Transverse colon (tissue), 4 donors: ENCODE measurements at regions not wholly inside any gene's neighbourhood (a gene's known extent, or its start where the extent isn't known, plus 50 kb on each side); places are given as distances from the start of the nearest gene placed in this dataset.

Experiments used
- DNase-seq: peaks from one replicate; pipeline ENCODE4 v3.0.0-alpha.2; 2019
- H3K27ac ChIP-seq, 4 donors: fragments of 200-600 bp; sonication (generic); 2 replicates each; pipeline ENCODE4 v1.5.1; 2016 to 2018; ENCODE audit warnings: inconsistent platforms in 4 of 4
- H3K27me3 ChIP-seq: fragments of 200-600 bp; sonication (generic); 2 replicates; pipeline ENCODE4 v1.5.1; 2017; ENCODE audit warnings: inconsistent platforms
- H3K36me3 ChIP-seq, 4 donors: fragments of 200-600 bp; sonication (generic); 2 replicates each; pipeline ENCODE4 v1.5.1; 2017 to 2019; ENCODE audit warnings: inconsistent platforms in 4 of 4
- H3K4me1 ChIP-seq, 4 donors: fragments of 200-600 bp; sonication (generic); 2 replicates each; pipeline ENCODE4 v1.5.1; 2017 to 2020; ENCODE audit warnings: inconsistent platforms in 4 of 4
- H3K4me3 ChIP-seq, 4 donors: fragments of 200-600 bp; sonication (generic); 1 replicate in 1 of 4; 2 replicates in 3 of 4; pipeline versions ENCODE4 v1.5.1 to v1.6.1; 2017 to 2019; ENCODE audit warnings: inconsistent platforms in 4 of 4
- H3K9me3 ChIP-seq, 2 donors: fragments of 200-600 bp; sonication (generic); 2 replicates each; pipeline ENCODE4 v1.5.1; 2017 to 2019; ENCODE audit warnings: inconsistent platforms in 2 of 2
- EP300 ChIP-seq: sonication (generic); formaldehyde crosslinking; IDR thresholded peaks from one replicate; pipeline ENCODE4 v1.6.1; 2017; ENCODE audit warnings: antibody characterized with exemption, low read depth
- POLR2A ChIP-seq: fragments of 450-650 bp; IDR thresholded peaks from one replicate; pipeline ENCODE4 v1.6.1; 2016; ENCODE audit warnings: antibody characterized with exemption, mild to moderate bottlenecking, moderate library complexity
- POLR2AphosphoS5 ChIP-seq, 3 donors: sonication (generic); formaldehyde crosslinking; IDR thresholded peaks; one replicate each; pipeline ENCODE4 v1.6.1; 2016; ENCODE audit warnings: antibody characterized with exemption in 3 of 3
- WGBS, 2 donors: methylation state at CpG; one replicate each; pipeline ENCODE4 v1.1.5; 2018; ENCODE audit warnings: low coverage in 1 of 2; 5-methylcytosine and 5-hydroxymethylcytosine counted together
- in situ Hi-C, 4 donors: fragments of 200-750 bp; cut with MboI; loops; one replicate each; pipeline versions ENCODE4 v1.15.0 to v1.15.1; 2017; ENCODE audit warnings: low sequenced_read_pairs in 3 of 4, low pct_ligation_motif_present in 1 of 4, low pct_unique_long_range_greater_than_20kb in 1 of 4
- intact Hi-C: fragments of 100-400 bp; cut with DNase I; formaldehyde crosslinking; loops from one replicate; pipeline ENCODE4 v1.15.1; 2023; ENCODE audit warnings: low total_unique reads
- TF ChIP-seq, protein P1 (sequence below), 5 experiments: fragments of 200-600 bp in 3 of 5; fragments of 450-650 bp in 2 of 5; sonication (generic) in 3 of 5; IDR thresholded peaks; 1 replicate in 2 of 5; 2 replicates in 3 of 5; pipeline ENCODE4 v1.5.1; 2016 to 2017; ENCODE audit warnings: antibody characterized with exemption in 5 of 5, inconsistent platforms in 3 of 5, mild to moderate bottlenecking in 2 of 5, moderate library complexity in 1 of 5

DNA sequence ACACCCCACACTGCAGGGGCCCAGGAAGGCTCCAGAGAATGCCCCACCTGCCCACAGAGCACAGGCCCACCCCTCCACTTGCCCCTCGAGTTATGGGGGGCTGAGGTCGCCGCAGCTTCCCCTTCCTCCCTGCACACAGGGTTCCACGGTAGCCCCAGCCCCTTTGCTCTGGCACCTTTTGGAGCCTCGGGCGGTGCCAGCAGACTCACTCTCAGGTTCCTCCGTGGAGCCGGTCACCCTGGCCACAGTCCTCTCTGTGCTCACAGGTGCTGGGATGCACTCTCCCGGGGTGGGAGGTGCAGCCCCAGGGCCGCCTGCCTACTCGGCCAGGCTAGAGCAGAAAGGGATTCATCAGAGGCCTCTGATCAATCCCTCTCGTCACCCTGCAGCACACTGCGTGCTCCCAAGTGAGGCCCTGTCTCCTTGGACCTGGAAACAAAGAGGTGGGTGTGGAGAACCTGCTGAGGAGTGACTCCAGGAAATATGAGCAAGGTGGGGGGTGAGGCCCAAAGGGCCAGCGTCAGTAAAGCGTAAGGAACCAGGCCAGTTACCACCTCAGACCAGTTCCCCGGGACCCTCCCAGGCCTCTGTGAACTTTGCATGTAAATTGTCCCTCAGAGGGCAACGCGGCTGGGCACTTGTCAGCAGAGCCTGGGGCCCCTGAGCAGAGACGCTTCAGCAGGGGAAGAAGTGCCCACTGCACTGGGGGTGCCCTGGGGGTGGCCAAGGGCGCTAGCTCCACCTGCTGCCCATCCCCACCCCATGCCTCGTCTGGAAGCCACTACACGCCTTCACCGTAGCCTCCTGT, 167.8 kb downstream of the OLFM1 start:
- H3K4me1 ChIP-seq = no peaks in the 10 kb centered on the region
- no peak overlapping the region for H3K4me3 ChIP-seq
- DNase-seq = no peak
- H3K27me3 ChIP-seq = no peaks in the 10 kb centered on the region
- H3K36me3 ChIP-seq = no peaks in the 10 kb centered on the region
- intact Hi-C loops = no loop called here
- no peaks in the 10 kb centered on the region for H3K9me3 ChIP-seq
- H3K27ac ChIP-seq = no peak overlapping the region
- in situ Hi-C loops = no loop called here
- TF ChIP-seq POLR2AphosphoS5 (IDR thresholded peaks at IDR 0.05) = no peak
- TF ChIP-seq POLR2A = no peak
- TF ChIP-seq EP300 = no peak
- TF ChIP-seq, protein P1, sequence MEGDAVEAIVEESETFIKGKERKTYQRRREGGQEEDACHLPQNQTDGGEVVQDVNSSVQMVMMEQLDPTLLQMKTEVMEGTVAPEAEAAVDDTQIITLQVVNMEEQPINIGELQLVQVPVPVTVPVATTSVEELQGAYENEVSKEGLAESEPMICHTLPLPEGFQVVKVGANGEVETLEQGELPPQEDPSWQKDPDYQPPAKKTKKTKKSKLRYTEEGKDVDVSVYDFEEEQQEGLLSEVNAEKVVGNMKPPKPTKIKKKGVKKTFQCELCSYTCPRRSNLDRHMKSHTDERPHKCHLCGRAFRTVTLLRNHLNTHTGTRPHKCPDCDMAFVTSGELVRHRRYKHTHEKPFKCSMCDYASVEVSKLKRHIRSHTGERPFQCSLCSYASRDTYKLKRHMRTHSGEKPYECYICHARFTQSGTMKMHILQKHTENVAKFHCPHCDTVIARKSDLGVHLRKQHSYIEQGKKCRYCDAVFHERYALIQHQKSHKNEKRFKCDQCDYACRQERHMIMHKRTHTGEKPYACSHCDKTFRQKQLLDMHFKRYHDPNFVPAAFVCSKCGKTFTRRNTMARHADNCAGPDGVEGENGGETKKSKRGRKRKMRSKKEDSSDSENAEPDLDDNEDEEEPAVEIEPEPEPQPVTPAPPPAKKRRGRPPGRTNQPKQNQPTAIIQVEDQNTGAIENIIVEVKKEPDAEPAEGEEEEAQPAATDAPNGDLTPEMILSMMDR (IDR thresholded peaks at IDR 0.05) = no peak
- WGBS, 2 donors = 59% methylated on average over 23 of the region's 23 CpGs; no CpG with 5 or more reads in 1 of the 2 donors

DNA sequence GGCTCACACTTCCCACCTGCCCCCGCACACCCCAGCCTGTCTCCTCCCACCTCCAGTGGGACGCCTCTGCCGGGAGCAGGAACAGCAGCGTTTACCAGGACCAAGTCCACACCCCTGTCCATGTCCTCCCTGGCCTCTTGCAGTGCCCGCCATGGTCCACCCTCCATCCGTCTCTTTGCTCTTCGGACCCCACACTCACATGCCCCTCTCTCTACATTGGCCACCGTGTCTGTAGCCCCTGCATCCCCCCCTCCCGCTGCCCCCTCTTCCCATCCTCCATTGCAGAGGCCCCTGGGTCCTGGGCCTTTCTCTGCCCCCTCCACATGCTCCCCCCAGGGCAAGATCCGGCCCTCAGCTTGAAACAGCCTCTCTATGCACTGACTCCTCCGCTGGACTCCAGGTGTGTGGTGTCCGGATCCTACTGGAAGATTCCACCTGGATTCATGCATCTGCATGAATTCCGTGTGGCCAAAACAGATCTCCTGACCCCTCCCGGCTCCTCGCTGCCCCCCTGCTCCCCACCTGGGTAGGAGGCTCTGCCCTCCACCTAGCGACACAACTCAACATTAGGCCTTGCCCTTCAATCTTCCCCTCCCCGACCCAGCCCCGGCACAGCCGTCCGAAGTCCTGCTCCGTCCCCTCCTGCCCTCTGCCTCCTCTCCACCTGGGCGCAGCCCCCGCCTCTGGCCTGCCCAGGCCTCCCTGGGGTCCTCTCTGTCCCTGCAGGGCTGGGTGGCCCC, 168.5 kb downstream of the OLFM1 start:
- DNase-seq = no peak
- no peaks in the 10 kb centered on the region for H3K4me1 ChIP-seq
- H3K9me3 ChIP-seq = no peaks in the 10 kb centered on the region
- no peak overlapping the region for H3K27ac ChIP-seq
- TF ChIP-seq, protein P1 (IDR thresholded peaks at IDR 0.05) = no peak
- TF ChIP-seq POLR2A = no peak
- TF ChIP-seq EP300 = no peak
- TF ChIP-seq POLR2AphosphoS5 (IDR thresholded peaks at IDR 0.05) = no peak
- no peaks in the 10 kb centered on the region for H3K36me3 ChIP-seq
- intact Hi-C loops (no loop called here), in situ Hi-C loops (no loop called here)
- WGBS, 2 donors = 68 to 80% methylated on average over 5 to 23 of the region's 23 CpGs
- no peak overlapping the region for H3K4me3 ChIP-seq
- H3K27me3 ChIP-seq = no peaks in the 10 kb centered on the region

DNA sequence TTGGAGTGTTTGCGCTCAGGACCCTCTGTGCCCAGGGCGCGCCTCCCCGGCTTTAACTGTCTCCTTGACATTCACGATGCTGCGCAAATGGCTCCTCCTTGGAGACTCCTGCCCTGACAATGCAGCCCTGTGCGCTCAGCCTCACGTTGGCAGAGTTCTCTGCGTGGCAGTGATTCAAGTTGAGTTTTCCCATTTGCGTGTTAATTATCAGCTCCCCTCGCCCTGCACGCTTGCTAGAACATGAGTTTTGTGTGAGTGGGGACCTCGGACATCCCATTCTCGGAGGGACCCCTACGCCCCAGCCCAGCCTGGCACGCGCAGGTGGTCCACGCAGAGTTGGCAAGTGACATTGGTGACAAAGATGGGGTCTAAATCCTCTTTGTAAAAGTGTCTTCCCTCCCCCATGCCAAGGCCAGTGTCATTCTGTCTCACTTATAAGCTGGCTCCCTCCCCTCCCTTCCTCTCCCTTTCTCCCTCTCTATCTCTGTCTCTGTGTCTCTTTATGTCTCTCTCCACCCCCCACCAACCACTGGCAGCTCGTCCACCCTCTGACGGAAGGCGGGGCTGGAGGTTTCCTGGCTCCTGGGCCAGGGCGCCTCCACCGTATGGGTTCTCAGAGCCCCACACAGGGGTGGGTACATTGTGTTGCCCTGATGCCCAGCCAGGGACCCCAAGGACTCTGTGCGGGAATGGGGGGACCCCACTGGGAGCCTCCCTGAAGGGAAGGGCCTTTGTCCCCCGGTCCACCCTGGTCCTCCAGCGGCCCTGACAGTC, 169.3 kb downstream of the OLFM1 start:
- TF ChIP-seq, protein P1 (IDR thresholded peaks at IDR 0.05) = no peak
- no peak for TF ChIP-seq EP300
- TF ChIP-seq POLR2AphosphoS5 (IDR thresholded peaks at IDR 0.05) = no peak
- TF ChIP-seq POLR2A = no peak
- intact Hi-C loops = no loop called here
- H3K4me1 ChIP-seq = no peaks in the 10 kb centered on the region
- H3K9me3 ChIP-seq = no peaks in the 10 kb centered on the region
- in situ Hi-C loops = no loop called here
- no peak for DNase-seq
- H3K27me3 ChIP-seq = no peaks in the 10 kb centered on the region
- no peaks in the 10 kb centered on the region for H3K36me3 ChIP-seq
- no peak overlapping the region for H3K4me3 ChIP-seq
- WGBS, 2 donors = 85 to 95% methylated on average over 4 to 26 of the region's 26 CpGs
- no peak overlapping the region for H3K27ac ChIP-seq

DNA sequence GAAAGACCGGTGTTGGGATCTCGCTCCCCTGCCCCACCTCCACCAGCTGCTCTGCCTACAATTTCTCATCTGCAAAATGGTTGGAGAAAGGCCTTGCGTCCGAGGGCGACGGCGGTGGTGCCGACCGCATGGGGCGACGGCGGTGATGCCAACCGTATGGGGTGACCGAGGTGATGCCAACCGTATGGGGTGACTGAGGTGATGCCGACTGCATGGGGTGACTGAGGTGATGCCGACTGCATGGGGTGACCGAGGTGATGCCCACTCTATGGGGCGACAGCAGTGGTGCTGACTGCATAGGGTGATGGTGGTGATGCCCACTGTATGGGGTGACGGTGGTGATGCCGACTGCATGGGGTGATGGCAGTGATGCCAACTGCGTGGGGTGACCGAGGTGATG, 171.0 kb downstream of the OLFM1 start:
- WGBS, 2 donors = 88 to 99% methylated on average over 16 to 23 of the region's 23 CpGs
- no peak for DNase-seq
- no peaks in the 10 kb centered on the region for H3K4me1 ChIP-seq
- intact Hi-C loops = no loop called here
- no peak overlapping the region for H3K27ac ChIP-seq
- TF ChIP-seq EP300 (no peak), POLR2A (no peak), POLR2AphosphoS5 (IDR thresholded peaks at IDR 0.05) (no peak)
- TF ChIP-seq, protein P1 (IDR thresholded peaks at IDR 0.05) = no peak
- H3K9me3 ChIP-seq = no peaks in the 10 kb centered on the region
- H3K27me3 ChIP-seq = no peaks in the 10 kb centered on the region
- H3K36me3 ChIP-seq = no peaks in the 10 kb centered on the region
- H3K4me3 ChIP-seq = no peak overlapping the region
- in situ Hi-C loops = no loop called here
